ENCODE measurements at regions not wholly inside any gene's neighbourhood (a gene's known extent, or its start where the extent isn't known, plus 50 kb on each side); places are given as distances from the start of the nearest gene placed in this dataset.

DNA sequence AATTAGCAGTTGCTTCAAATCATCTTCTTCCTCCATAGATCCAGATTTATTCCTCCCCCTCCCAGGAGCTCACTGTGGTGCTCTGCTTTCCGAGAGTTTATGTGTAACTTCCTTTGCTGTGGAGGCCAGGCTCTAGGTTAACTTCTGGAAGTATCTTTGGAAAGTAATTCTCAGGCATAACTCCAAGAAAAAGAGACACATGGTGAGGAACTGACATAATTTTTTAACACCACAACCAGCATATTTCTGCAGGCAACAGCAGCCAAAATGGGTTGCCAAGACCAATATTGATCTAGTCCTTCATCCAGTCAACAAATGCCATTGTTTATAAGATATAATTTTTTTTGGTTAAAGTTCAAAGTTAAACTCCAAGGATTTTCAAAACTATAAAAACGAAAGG, 114.5 kb upstream of the RBPJ start:
- H3K9ac ChIP-seq (ENCODE audit: insufficient read depth, low read length, poor library complexity, severe bottlenecking): no peak overlapping the region
- no peaks in the 10 kb centered on the region for H3K79me2 ChIP-seq (ENCODE audit: insufficient read depth, low read length)
- TF ChIP-seq, protein P1, sequence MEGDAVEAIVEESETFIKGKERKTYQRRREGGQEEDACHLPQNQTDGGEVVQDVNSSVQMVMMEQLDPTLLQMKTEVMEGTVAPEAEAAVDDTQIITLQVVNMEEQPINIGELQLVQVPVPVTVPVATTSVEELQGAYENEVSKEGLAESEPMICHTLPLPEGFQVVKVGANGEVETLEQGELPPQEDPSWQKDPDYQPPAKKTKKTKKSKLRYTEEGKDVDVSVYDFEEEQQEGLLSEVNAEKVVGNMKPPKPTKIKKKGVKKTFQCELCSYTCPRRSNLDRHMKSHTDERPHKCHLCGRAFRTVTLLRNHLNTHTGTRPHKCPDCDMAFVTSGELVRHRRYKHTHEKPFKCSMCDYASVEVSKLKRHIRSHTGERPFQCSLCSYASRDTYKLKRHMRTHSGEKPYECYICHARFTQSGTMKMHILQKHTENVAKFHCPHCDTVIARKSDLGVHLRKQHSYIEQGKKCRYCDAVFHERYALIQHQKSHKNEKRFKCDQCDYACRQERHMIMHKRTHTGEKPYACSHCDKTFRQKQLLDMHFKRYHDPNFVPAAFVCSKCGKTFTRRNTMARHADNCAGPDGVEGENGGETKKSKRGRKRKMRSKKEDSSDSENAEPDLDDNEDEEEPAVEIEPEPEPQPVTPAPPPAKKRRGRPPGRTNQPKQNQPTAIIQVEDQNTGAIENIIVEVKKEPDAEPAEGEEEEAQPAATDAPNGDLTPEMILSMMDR (IDR thresholded peaks at IDR 0.05): no peak
- Mint-ChIP-seq H3K27me3 (ENCODE audit: low read depth in 3 of 3) (peaks cover 4 to 9% (median 7%) of the 10 kb centered on the region in 3 donors), H3K9me3 (peaks cover 0 to 2% (median 0%) of the 10 kb centered on the region in 7 donors), H3K36me3 (no peaks in the 10 kb centered on the region), H3K27ac (no peak overlapping the region), H3K4me1 (peaks cover 35% of the 10 kb centered on the region), H3K4me3 (no peak overlapping the region)
- WGBS (ENCODE audit: insufficient coverage): no CpG with 5 or more reads among the region's 2 CpGs
- no peak for DNase-seq
- H3K4me2 ChIP-seq (replicated peaks; ENCODE audit: extremely low read depth, low read length, poor library complexity, severe bottlenecking): no peak overlapping the region
- peaks cover 18 to 25% of the 10 kb centered on the region in 2 donors for H3K4me1 ChIP-seq (ENCODE audit: control insufficient read depth in 1 of 2, insufficient read depth in 2 of 2, low read length in 2 of 2)
- no peaks in the 10 kb centered on the region for H4K20me1 ChIP-seq (ENCODE audit: insufficient read depth, low read length)
- intact Hi-C loops (cut with micrococcal nuclease): loop anchor here in 1 of 2 donors (10.0 kb wide), 1 partner anchor 52 kb away; no protein-coding TSS in a partner anchor
- no peaks in the 10 kb centered on the region for H3K27me3 ChIP-seq (ENCODE audit: control insufficient read depth in 2 of 2, insufficient read depth in 2 of 2, low read length in 2 of 2)
- no peak overlapping the region for H2AFZ ChIP-seq (ENCODE audit: insufficient read depth, low read depth, low read length, poor library complexity, severe bottlenecking)
- H3K9me3 ChIP-seq (replicated peaks in 1 of 2; ENCODE audit: control insufficient read depth in 1 of 2, insufficient read depth in 1 of 2, low read length in 2 of 2): no peaks in the 10 kb centered on the region
- no peak overlapping the region for H3K27ac ChIP-seq (ENCODE audit: low read depth in 1 of 2, low read length in 2 of 2)
- no peaks in the 10 kb centered on the region for H3K36me3 ChIP-seq (replicated peaks in 1 of 2; ENCODE audit: control insufficient read depth in 1 of 2, insufficient read depth in 2 of 2, low read length in 2 of 2)
- H3K4me3 ChIP-seq (replicated peaks in 1 of 3; ENCODE audit: low read depth in 2 of 3, low read length in 3 of 3): no peak overlapping the region

DNA sequence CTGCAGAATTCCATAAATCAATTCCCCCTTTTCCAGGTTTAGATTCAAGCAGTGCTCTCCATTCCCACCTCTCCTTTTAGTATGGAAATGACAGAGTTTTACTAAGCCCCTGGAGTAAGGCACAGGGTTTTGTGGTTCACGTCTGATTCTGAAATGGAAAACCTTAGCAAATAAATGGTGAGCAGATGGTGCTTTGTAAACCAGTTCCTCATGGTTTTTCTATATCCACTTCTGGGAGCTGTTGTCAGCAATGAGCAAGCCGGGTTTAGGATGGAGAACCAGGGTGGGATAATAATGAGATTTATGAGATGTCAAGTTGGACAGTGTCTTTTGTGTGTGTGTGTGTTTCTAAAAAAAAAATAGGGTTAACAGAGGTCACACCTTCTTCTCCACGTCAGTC, 113.8 kb upstream of the RBPJ start:
- H3K4me1 ChIP-seq (ENCODE audit: control insufficient read depth in 1 of 2, insufficient read depth in 2 of 2, low read length in 2 of 2): peaks cover 11 to 18% of the 10 kb centered on the region in 2 donors
- peaks cover 29% of the 10 kb centered on the region for H3K4me1 Mint-ChIP-seq
- no peaks in the 10 kb centered on the region for H4K20me1 ChIP-seq (ENCODE audit: insufficient read depth, low read length)
- no peak for DNase-seq
- no peaks in the 10 kb centered on the region for H3K36me3 ChIP-seq (replicated peaks in 1 of 2; ENCODE audit: control insufficient read depth in 1 of 2, insufficient read depth in 2 of 2, low read length in 2 of 2)
- H3K27me3 ChIP-seq (ENCODE audit: control insufficient read depth in 2 of 2, insufficient read depth in 2 of 2, low read length in 2 of 2): no peaks in the 10 kb centered on the region
- H3K4me3 Mint-ChIP-seq: peak overlapping the region in 1 of 2 donors; percentile 55
- H3K27ac Mint-ChIP-seq: no peak overlapping the region
- intact Hi-C loops (cut with micrococcal nuclease): loop anchor here in 1 of 2 donors (10.0 kb wide), 1 partner anchor 52 kb away; no protein-coding TSS in a partner anchor
- H3K4me2 ChIP-seq (replicated peaks; ENCODE audit: extremely low read depth, low read length, poor library complexity, severe bottlenecking): no peak overlapping the region
- TF ChIP-seq, protein P1 (IDR thresholded peaks at IDR 0.05): no peak
- no peaks in the 10 kb centered on the region for H3K9me3 ChIP-seq (replicated peaks in 1 of 2; ENCODE audit: control insufficient read depth in 1 of 2, insufficient read depth in 1 of 2, low read length in 2 of 2)
- no peak overlapping the region for H3K9ac ChIP-seq (ENCODE audit: insufficient read depth, low read length, poor library complexity, severe bottlenecking)
- peaks cover 0 to 2% (median 0%) of the 10 kb centered on the region in 7 donors for H3K9me3 Mint-ChIP-seq
- no peak overlapping the region for H3K4me3 ChIP-seq (replicated peaks in 1 of 3; ENCODE audit: low read depth in 2 of 3, low read length in 3 of 3)
- H3K36me3 Mint-ChIP-seq: no peaks in the 10 kb centered on the region
- H3K79me2 ChIP-seq (ENCODE audit: insufficient read depth, low read length): no peaks in the 10 kb centered on the region
- no CpG with 5 or more reads among the region's 3 CpGs for WGBS (ENCODE audit: insufficient coverage)
- no peak overlapping the region for H2AFZ ChIP-seq (ENCODE audit: insufficient read depth, low read depth, low read length, poor library complexity, severe bottlenecking)
- H3K27me3 Mint-ChIP-seq (ENCODE audit: low read depth in 3 of 3): peaks cover 4 to 9% (median 7%) of the 10 kb centered on the region in 3 donors
- H3K27ac ChIP-seq (ENCODE audit: low read depth in 1 of 2, low read length in 2 of 2): no peak overlapping the region

All from CD14-positive monocyte (primary cell).